ENCODE measurements at regions not wholly inside any gene's neighbourhood (a gene's known extent, or its start where the extent isn't known, plus 50 kb on each side); places are given as distances from the start of the nearest gene placed in this dataset.

- Histone ChIP-seq H3K27ac (ENCODE audit: control insufficient read depth, insufficient read depth, low read length) (no peak overlapping the region), H3K9ac (ENCODE audit: control insufficient read depth, extremely low read depth, insufficient read depth, low read length) (no peak overlapping the region), H3K4me2 (ENCODE audit: control insufficient read depth, extremely low read depth, insufficient read depth, low read depth, low read length) (no peak overlapping the region), H3K27me3 (ENCODE audit: control insufficient read depth, extremely low read depth, insufficient read depth, low read length) (no peaks in the 10 kb centered on the region), H2AFZ (ENCODE audit: control insufficient read depth, low read length) (no peak overlapping the region), H4K20me1 (ENCODE audit: control insufficient read depth, extremely low read depth, insufficient read depth, low read length) (no peaks in the 10 kb centered on the region), H3K4me3 (ENCODE audit: control insufficient read depth in 2 of 3, extremely low read depth in 1 of 3, insufficient read depth in 2 of 3, low read depth in 1 of 3, low read length in 3 of 3) (no peak overlapping the region), H3K36me3 (ENCODE audit: control insufficient read depth in 2 of 2, extremely low read depth in 1 of 2, insufficient read depth in 2 of 2, low read length in 2 of 2) (no peaks in the 10 kb centered on the region), H3K79me2 (ENCODE audit: control insufficient read depth, insufficient read depth, low read length) (no peaks in the 10 kb centered on the region), H3K9me3 (ENCODE audit: control insufficient read depth, low read depth, low read length) (no peaks in the 10 kb centered on the region), H3K9me1 (ENCODE audit: control insufficient read depth, extremely low read depth, insufficient read depth, low read length) (no peaks in the 10 kb centered on the region), H3K4me1 (ENCODE audit: control insufficient read depth, extremely low read depth, insufficient read depth, low read length) (no peaks in the 10 kb centered on the region)
- TF ChIP-seq CTCF (optimal IDR thresholded peaks at IDR 0.05 in 1 of 3, IDR thresholded peaks at IDR 0.05 in 1 of 3, conservative IDR thresholded peaks at IDR 0.05 in 1 of 3; ENCODE audit: extremely low read depth in 1 of 3, insufficient read depth in 2 of 3, low read length in 3 of 3) (no peak), EZH2 (IDR thresholded peaks at IDR 0.05; ENCODE audit: low read length) (no peak)
- DNase-seq (ENCODE audit: low read depth, low spot score), result no peak
- dilution Hi-C loops (cut with MboI; ENCODE audit: extremely low pct_ligation_motif_present, low sequenced_read_pairs), result no loop called here
- no peak for FAIRE-seq
Observed at GRCh38 chr2:51795248-51795888, 763.4 kb upstream of the NRXN1 start.

- FAIRE-seq, result no peak
- dilution Hi-C loops (cut with MboI; ENCODE audit: extremely low pct_ligation_motif_present, low sequenced_read_pairs), result no loop called here
- no peak for TF ChIP-seq CTCF (optimal IDR thresholded peaks at IDR 0.05 in 1 of 3, IDR thresholded peaks at IDR 0.05 in 1 of 3, conservative IDR thresholded peaks at IDR 0.05 in 1 of 3; ENCODE audit: extremely low read depth in 1 of 3, insufficient read depth in 2 of 3, low read length in 3 of 3)
- TF ChIP-seq EZH2 (IDR thresholded peaks at IDR 0.05; ENCODE audit: low read length), result no peak
Observed at GRCh38 chr2:51791496-51791895, 759.6 kb upstream of the NRXN1 start.

More at GRCh38 chr2:51791496-51791895, 759.6 kb upstream of the NRXN1 start:
- no peak overlapping the region for H3K27ac ChIP-seq (ENCODE audit: control insufficient read depth, insufficient read depth, low read length)
- no peaks in the 10 kb centered on the region for H3K9me3 ChIP-seq (ENCODE audit: control insufficient read depth, low read depth, low read length)
- H3K9ac ChIP-seq (ENCODE audit: control insufficient read depth, extremely low read depth, insufficient read depth, low read length), result no peak overlapping the region
- DNase-seq (ENCODE audit: low read depth, low spot score), result no peak
- no peak overlapping the region for H3K4me3 ChIP-seq (ENCODE audit: control insufficient read depth in 2 of 3, extremely low read depth in 1 of 3, insufficient read depth in 2 of 3, low read depth in 1 of 3, low read length in 3 of 3)
- H3K4me1 ChIP-seq (ENCODE audit: control insufficient read depth, extremely low read depth, insufficient read depth, low read length), result no peaks in the 10 kb centered on the region
- no peak overlapping the region for H3K4me2 ChIP-seq (ENCODE audit: control insufficient read depth, extremely low read depth, insufficient read depth, low read depth, low read length)
- no peaks in the 10 kb centered on the region for H3K79me2 ChIP-seq (ENCODE audit: control insufficient read depth, insufficient read depth, low read length)
- no peaks in the 10 kb centered on the region for H3K36me3 ChIP-seq (ENCODE audit: control insufficient read depth in 2 of 2, extremely low read depth in 1 of 2, insufficient read depth in 2 of 2, low read length in 2 of 2)
- H3K9me1 ChIP-seq (ENCODE audit: control insufficient read depth, extremely low read depth, insufficient read depth, low read length), result no peaks in the 10 kb centered on the region
- no peaks in the 10 kb centered on the region for H3K27me3 ChIP-seq (ENCODE audit: control insufficient read depth, extremely low read depth, insufficient read depth, low read length)
- H4K20me1 ChIP-seq (ENCODE audit: control insufficient read depth, extremely low read depth, insufficient read depth, low read length), result no peaks in the 10 kb centered on the region
- H2AFZ ChIP-seq (ENCODE audit: control insufficient read depth, low read length), result no peak overlapping the region
